HG02678 (cell line): ENCODE measurements at regions not wholly inside any gene's neighbourhood (a gene's known extent, or its start where the extent isn't known, plus 50 kb on each side); places are given as distances from the start of the nearest gene placed in this dataset.
"Not testable (repeated sequence)": the region's sequence is repeated elsewhere in the genome, so short reads cannot be mapped to it uniquely, and the experiment has no call there.

ENCODE experiments used
- ATAC-seq: cut with Tn5 transposase; IDR thresholded peaks from one replicate; pipeline ENCODE4 v1.9.1; 2021; ENCODE audit warnings: mild to moderate bottlenecking, moderate library complexity; ENCODE audit not compliant: unreplicated experiment

- no peak for ATAC-seq
These were observed 162.8 kb upstream of the TNRC6C start for GRCh38 chr17:77795685-77796084.

- no peak for ATAC-seq
These were observed 162.2 kb upstream of the TNRC6C start for GRCh38 chr17:77796176-77796860.

- no peak for ATAC-seq
These were observed 160.5 kb upstream of the TNRC6C start for GRCh38 chr17:77798031-77798430.

GRCh38 chr17:77798481-77798880 lies 160.0 kb upstream of the TNRC6C start:
- no peak for ATAC-seq

GRCh38 chr17:77800816-77801215 lies 157.7 kb upstream of the TNRC6C start:
- ATAC-seq, result no peak

GRCh38 chr17:77801545-77802332 lies 156.8 kb upstream of the TNRC6C start:
- no peak for ATAC-seq

GRCh38 chr17:77802333-77802615 lies 156.2 kb upstream of the TNRC6C start:
- no peak for ATAC-seq

- no peak for ATAC-seq
These were observed 155.7 kb upstream of the TNRC6C start for GRCh38 chr17:77802811-77803220.

- ATAC-seq, result no peak
These were observed 154.8 kb upstream of the TNRC6C start for GRCh38 chr17:77803726-77804125.

- ATAC-seq, result no peak
These were observed 153.6 kb upstream of the TNRC6C start for GRCh38 chr17:77804796-77805426.

GRCh38 chr17:77805970-77806369 lies 152.5 kb upstream of the TNRC6C start:
- not testable (repeated sequence) for ATAC-seq

GRCh38 chr17:77807051-77807745 lies 151.3 kb upstream of the TNRC6C start:
- ATAC-seq, result no peak

- ATAC-seq, result no peak
These were observed 150.6 kb upstream of the TNRC6C start for GRCh38 chr17:77807746-77808441.

GRCh38 chr17:77808686-77809425 lies 149.6 kb upstream of the TNRC6C start:
- ATAC-seq, result no peak

GRCh38 chr17:77809814-77810213 lies 148.7 kb upstream of the TNRC6C start:
- no peak for ATAC-seq

GRCh38 chr17:77810536-77810935 lies 148.0 kb upstream of the TNRC6C start:
- ATAC-seq, result no peak

- ATAC-seq, result no peak
These were observed 147.0 kb upstream of the TNRC6C start for GRCh38 chr17:77811521-77811920.

- no peak for ATAC-seq
These were observed 144.3 kb upstream of the TNRC6C start for GRCh38 chr17:77814091-77814772.

- no peak for ATAC-seq
These were observed 143.2 kb upstream of the TNRC6C start for GRCh38 chr17:77815127-77815905.
